ENCODE measurements at regions not wholly inside any gene's neighbourhood (a gene's known extent, or its start where the extent isn't known, plus 50 kb on each side); places are given as distances from the start of the nearest gene placed in this dataset.

DNA sequence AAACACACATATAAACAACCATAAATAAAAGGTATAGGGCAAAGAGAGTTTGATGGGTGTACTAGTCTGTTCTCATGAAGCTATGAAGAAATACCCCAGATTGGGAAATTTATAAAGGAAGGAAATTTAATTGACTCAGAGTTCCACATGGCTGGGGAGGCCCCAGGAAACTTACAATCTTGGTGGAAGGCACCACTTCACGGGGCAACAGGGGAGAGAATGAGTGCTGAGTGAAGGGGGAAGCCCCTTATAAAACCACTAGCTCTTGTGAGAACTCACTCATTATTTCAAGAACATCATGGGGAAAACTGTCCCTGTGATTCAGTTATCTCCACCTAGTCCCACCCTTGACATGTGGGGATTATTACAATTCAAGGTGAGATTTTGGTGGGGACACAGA is 385.9 kb upstream of the ANO5 start:
- Mint-ChIP-seq H3K4me3 (no peak overlapping the region), H3K36me3 (ENCODE audit: low read depth) (no peaks in the 10 kb centered on the region), H3K4me1 (no peaks in the 10 kb centered on the region), H3K9me3 (peaks cover 8% of the 10 kb centered on the region), H3K27ac (ENCODE audit: unreplicated experiment) (no peak overlapping the region), H3K27me3 (ENCODE audit: low read depth) (no peaks in the 10 kb centered on the region)
- TF ChIP-seq, protein P1, sequence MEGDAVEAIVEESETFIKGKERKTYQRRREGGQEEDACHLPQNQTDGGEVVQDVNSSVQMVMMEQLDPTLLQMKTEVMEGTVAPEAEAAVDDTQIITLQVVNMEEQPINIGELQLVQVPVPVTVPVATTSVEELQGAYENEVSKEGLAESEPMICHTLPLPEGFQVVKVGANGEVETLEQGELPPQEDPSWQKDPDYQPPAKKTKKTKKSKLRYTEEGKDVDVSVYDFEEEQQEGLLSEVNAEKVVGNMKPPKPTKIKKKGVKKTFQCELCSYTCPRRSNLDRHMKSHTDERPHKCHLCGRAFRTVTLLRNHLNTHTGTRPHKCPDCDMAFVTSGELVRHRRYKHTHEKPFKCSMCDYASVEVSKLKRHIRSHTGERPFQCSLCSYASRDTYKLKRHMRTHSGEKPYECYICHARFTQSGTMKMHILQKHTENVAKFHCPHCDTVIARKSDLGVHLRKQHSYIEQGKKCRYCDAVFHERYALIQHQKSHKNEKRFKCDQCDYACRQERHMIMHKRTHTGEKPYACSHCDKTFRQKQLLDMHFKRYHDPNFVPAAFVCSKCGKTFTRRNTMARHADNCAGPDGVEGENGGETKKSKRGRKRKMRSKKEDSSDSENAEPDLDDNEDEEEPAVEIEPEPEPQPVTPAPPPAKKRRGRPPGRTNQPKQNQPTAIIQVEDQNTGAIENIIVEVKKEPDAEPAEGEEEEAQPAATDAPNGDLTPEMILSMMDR (conservative IDR thresholded peaks at IDR 0.05), result no peak
- DNase-seq (ENCODE audit: low read depth, low spot score), result no peak

GRCh38 chr11:21807350-21807749 is 385.5 kb upstream of the ANO5 start:
- peaks cover 8% of the 10 kb centered on the region for H3K9me3 Mint-ChIP-seq
- no peaks in the 10 kb centered on the region for H3K4me1 Mint-ChIP-seq
- DNase-seq (ENCODE audit: low read depth, low spot score), result no peak
- TF ChIP-seq, protein P1 (conservative IDR thresholded peaks at IDR 0.05), result no peak
- H3K4me3 Mint-ChIP-seq, result no peak overlapping the region
- no peaks in the 10 kb centered on the region for H3K27me3 Mint-ChIP-seq (ENCODE audit: low read depth)
- H3K36me3 Mint-ChIP-seq (ENCODE audit: low read depth), result no peaks in the 10 kb centered on the region
- H3K27ac Mint-ChIP-seq (ENCODE audit: unreplicated experiment), result no peak overlapping the region

DNA sequence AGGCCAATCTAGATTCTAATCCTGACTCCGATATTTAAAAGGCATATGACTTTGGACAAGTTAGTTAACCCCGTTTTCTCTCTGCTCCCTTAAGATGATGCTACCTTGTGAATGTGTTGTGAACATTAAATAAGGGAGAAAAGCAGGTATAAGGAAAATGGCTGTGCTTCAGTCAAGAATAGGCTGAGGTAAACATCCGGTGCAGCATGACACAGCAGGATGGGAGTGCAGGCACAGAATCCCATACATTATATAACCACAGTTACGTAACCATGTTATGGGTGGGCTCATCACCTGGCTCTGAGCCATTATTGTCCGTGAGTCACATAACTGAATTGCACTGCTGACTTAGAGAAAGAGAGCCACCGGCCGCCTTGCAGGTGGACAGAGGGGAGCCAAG is 382.2 kb upstream of the ANO5 start:
- Mint-ChIP-seq H3K9me3 (peaks cover 2% of the 10 kb centered on the region), H3K4me1 (no peaks in the 10 kb centered on the region), H3K27ac (ENCODE audit: unreplicated experiment) (no peak overlapping the region), H3K36me3 (ENCODE audit: low read depth) (no peaks in the 10 kb centered on the region), H3K4me3 (no peak overlapping the region), H3K27me3 (ENCODE audit: low read depth) (no peaks in the 10 kb centered on the region)
- DNase-seq (ENCODE audit: low read depth, low spot score), result no peak
- TF ChIP-seq, protein P1 (conservative IDR thresholded peaks at IDR 0.05), result no peak

- H3K36me3 Mint-ChIP-seq (ENCODE audit: low read depth), result no peaks in the 10 kb centered on the region
- no peak overlapping the region for H3K27ac Mint-ChIP-seq (ENCODE audit: unreplicated experiment)
- H3K27me3 Mint-ChIP-seq (ENCODE audit: low read depth), result no peaks in the 10 kb centered on the region
- H3K9me3 Mint-ChIP-seq, result peaks cover 2% of the 10 kb centered on the region
- TF ChIP-seq, protein P1 (conservative IDR thresholded peaks at IDR 0.05), result no peak
- no peaks in the 10 kb centered on the region for H3K4me1 Mint-ChIP-seq
- no peak overlapping the region for H3K4me3 Mint-ChIP-seq
- no peak for DNase-seq (ENCODE audit: low read depth, low spot score)
Observed at GRCh38 chr11:21811572-21811971, 381.3 kb upstream of the ANO5 start.

DNA sequence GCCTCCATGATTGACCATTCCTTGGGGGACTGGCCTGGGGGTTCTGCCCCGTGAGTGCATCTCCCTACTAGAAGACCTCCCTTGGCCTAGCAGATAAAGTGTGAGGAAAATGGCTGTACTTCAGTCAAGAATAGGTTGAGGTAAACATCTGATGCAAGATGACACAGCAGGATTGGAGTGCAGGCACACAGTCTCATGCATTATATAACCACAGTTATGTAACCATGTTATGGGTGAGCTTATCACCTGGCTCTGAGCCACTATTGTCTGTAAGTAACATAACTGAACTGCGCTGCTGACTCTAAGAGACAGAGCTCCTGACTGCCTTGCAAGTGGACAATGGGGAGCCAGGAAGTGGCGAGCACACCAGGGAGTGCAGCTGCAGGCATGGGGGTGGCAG is 378.7 kb upstream of the ANO5 start:
- Mint-ChIP-seq H3K4me3 (no peak overlapping the region), H3K27me3 (ENCODE audit: low read depth) (no peaks in the 10 kb centered on the region), H3K36me3 (ENCODE audit: low read depth) (no peaks in the 10 kb centered on the region), H3K4me1 (no peaks in the 10 kb centered on the region), H3K9me3 (peaks cover 2% of the 10 kb centered on the region), H3K27ac (ENCODE audit: unreplicated experiment) (no peak overlapping the region)
- TF ChIP-seq, protein P1 (conservative IDR thresholded peaks at IDR 0.05), result no peak
- no peak for DNase-seq (ENCODE audit: low read depth, low spot score)

DNA sequence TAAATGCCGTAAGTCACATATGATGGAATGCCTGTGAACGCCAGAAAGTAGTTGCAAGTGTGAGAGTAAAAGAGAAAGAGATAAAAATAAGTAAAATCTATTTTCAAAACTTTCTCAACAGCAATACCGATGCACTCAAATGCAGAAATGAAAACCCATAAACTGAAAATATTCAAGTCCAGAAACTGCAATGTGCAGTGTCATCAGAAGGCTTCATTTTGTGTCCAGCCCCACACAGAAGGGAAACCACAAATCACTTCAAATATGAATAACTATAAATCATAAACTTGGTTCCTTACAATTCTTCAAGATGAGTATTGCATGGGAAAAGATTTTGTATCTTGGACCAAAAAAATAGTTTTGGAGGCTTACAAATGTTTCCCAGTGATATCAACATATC is 375.2 kb upstream of the ANO5 start:
- H3K27ac Mint-ChIP-seq (ENCODE audit: unreplicated experiment), result no peak overlapping the region
- DNase-seq (ENCODE audit: low read depth, low spot score), result no peak
- H3K4me3 Mint-ChIP-seq, result no peak overlapping the region
- no peaks in the 10 kb centered on the region for H3K36me3 Mint-ChIP-seq (ENCODE audit: low read depth)
- TF ChIP-seq, protein P1 (conservative IDR thresholded peaks at IDR 0.05), result no peak
- no peaks in the 10 kb centered on the region for H3K27me3 Mint-ChIP-seq (ENCODE audit: low read depth)
- H3K4me1 Mint-ChIP-seq, result no peaks in the 10 kb centered on the region
- H3K9me3 Mint-ChIP-seq, result peaks cover 2% of the 10 kb centered on the region
